GM18498 (cell line): ENCODE measurements at regions not wholly inside any gene's neighbourhood (a gene's known extent, or its start where the extent isn't known, plus 50 kb on each side); places are given as distances from the start of the nearest gene placed in this dataset.
"Not testable (repeated sequence)": the region's sequence is repeated elsewhere in the genome, so short reads cannot be mapped to it uniquely, and the experiment has no call there.

Source experiments
- ATAC-seq: cut with Tn5 transposase; IDR thresholded peaks from one replicate; pipeline ENCODE4 v1.9.1; 2021; ENCODE audit warnings: mild to moderate bottlenecking, moderate library complexity; ENCODE audit not compliant: unreplicated experiment

DNA sequence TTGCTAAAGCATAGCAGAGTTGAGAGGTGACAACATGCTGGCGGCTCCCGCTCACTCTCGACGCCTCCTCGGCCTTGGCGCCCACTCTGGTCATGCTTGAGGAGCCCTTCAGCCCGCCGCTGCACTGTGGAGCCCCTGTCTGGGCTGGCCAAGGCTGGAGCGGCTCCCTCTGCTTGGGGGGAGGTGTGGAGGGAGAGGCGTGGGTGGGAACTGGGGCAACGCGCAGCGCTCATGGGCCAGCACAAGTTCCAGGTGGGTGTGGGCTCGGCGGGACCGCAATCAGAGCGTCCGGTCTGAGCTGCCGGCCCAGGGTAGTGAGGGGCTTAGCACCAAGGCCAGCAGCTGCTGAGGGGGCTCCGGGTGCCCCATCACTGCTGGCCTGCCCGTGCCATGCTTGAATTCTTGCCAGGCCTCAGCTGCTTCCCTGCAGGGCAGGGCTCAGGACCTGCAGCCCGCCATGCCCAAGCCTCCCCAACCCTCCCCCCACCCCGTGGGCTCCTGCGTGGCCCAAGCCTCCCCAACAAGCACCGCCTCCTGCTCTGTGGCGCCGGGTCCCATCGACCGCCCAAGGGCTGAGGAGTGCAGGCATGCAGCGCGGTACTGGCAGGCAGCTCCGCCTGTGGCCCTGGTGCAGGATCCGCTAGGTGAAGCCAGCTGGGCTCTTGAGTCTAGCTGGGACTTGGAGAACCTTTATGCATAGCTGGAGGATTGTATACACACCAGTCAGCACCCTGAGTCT is 2052.8 kb upstream of the CELF4 start:
- ATAC-seq = no peak

- ATAC-seq = no peak
Measured at GRCh38 chr18:39611381-39612100, 2045.9 kb upstream of the CELF4 start.

DNA sequence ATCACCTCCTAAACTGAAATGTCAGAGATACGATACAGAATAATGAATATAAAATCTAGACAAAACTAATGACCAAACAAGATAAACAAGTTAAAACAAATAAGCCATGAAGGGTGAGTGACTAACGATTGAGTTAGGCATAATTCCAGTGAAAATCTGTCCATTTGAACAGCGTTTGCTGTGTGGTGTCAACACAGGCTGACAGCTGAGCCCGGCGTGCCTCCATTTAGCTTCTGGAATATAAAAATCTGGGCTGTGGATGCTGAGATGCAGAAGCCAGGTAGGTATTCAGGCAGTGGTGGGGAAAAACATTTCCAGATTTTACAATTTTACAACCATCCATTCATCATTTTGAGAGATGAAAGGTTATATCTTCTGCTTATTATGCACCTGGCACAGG is 2041.4 kb upstream of the CELF4 start:
- ATAC-seq = no peak

DNA sequence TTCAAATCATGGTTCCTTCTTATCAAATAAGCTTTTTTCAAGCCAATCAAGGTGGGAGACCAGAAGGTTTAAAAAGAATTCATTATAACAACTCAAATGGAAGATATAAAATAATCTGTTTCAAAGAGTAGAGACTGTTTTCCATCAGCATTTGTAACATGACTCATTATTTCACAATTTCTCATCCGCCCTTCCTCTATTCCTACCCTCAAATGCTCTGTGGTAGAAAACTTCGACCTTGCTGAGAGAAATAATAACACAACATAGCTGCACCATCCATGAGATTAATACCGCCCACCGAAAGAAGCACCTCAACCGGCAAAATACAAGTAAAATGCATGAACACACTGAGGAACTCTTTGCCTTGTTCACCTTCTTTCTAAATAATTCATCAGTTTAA is 2039.2 kb upstream of the CELF4 start:
- ATAC-seq = no peak

DNA sequence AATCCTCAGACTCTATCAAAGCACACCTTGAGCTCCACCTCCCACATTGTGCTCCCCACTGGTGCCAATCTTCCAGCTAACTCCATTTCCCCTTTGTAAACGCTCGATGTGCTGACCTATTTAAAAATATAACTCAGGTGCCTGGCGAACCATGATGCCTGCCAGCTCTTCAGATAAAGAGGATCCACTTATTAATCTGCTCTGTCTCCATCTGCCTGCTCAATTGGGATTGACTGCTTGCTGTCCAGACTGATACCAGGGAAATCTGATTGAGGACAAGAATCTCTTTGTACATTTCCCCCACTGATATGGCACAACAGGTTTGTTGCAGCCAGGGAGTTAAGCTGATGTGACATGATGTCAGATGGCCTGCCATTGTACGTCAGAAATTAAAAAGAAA is 2036.5 kb upstream of the CELF4 start:
- ATAC-seq = no peak

DNA sequence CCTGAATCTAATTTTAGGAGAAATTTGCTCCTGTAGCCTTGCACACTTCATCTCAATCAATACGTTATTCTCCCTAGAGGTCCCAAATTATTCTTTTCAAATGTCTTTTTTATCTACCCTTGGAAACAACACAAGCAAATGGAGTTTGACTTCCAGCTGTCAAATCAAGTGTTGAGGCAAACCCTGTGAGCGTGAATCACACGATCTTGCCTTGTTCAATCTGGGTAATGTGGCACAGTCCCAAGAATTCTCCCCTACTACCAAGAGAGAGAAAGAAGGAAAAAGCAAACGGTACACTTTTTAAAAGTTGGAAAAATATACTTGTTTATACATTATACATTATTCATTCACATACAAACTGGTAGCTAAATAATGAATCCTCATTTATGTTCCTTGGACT is 2035.3 kb upstream of the CELF4 start:
- no peak for ATAC-seq

GRCh38 chr18:39599251-39599650 is 2033.7 kb upstream of the CELF4 start:
- ATAC-seq = no peak

DNA sequence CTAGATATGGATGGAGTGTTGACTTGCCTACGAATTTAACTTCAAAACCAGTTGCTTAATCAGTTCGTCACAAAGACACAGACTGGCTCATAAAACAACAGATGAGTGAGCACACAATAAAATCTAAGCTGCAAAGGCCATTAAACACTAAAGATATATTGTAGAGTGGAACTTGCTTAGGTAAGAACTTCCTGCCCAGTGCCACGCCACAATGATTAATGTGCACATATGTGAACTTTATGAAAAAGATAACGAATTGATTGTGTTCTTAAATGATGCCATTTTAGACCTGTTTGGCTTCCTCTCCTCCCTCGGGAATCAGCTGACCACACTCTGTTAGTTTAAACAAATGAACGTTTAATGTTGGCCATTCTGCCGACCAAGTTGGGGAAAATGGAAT is 2031.3 kb upstream of the CELF4 start:
- no peak for ATAC-seq

DNA sequence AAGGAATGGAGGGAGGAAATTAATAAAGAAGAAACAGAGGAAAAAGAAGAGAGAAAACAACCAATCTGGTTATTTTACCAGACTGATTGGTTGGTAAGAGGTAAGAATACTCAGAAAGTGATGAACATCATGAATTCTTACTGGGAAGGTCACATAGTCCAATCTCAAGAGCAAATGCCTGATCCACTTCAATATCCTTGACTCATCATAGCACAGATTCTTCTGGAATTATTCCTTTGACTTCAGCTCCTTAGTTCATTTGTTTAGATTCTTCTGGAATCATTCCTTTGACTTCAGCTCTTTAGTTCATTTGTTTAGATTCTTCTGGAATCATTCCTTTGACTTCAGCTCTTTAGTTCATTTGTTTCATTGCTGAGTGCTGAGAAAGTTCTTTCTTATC is 2030.6 kb upstream of the CELF4 start:
- no peak for ATAC-seq

GRCh38 chr18:39594206-39594605 is 2028.6 kb upstream of the CELF4 start:
- ATAC-seq = no peak

DNA sequence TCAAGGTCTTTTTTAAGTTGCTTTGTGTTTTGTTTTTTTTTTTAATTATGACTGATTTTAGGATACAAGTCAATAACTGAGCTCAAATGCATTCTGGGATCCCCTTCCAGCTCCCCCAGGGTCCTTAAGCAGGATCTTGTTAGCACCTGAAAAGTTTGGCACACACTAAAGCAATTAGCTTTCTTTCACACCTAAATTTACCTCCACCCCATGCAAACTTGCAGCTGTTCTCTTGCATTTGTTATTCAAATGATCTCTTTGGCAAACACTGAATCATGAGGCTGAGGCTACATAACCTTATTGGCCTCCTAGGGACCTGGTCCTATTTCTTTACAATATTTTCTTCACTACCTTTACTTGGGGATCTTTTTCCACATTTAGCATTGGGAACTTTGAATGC is 2026.1 kb upstream of the CELF4 start:
- ATAC-seq = no peak

DNA sequence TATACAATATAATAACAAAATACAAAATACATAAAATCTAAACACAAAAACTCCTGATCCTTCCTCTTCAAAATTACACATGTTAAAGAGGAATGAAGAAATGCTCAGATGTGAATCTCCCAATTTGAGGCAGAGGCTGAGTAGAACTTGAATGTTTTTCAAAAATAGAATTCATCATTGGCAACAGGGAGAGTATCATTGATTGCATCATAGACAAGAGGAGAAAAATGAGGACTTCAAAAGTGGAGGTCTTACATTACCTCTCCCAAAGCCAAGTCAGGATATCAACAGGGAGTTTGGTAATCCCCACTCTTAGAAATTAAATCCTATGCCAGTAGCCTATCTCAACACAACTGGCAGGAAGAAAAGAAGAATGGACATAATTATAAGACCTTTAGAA is 2023.9 kb upstream of the CELF4 start:
- no peak for ATAC-seq

GRCh38 chr18:39587586-39587985 is 2022.0 kb upstream of the CELF4 start:
- no peak for ATAC-seq

- ATAC-seq = no peak
Measured at GRCh38 chr18:39586741-39587140, 2021.1 kb upstream of the CELF4 start.

- ATAC-seq = no peak
Measured at GRCh38 chr18:39574897-39575296, 2009.3 kb upstream of the CELF4 start.

GRCh38 chr18:39571511-39571910 is 2005.9 kb upstream of the CELF4 start:
- no peak for ATAC-seq

- not testable (repeated sequence) for ATAC-seq
Measured at GRCh38 chr18:39565551-39566230, 2000.1 kb upstream of the CELF4 start.

DNA sequence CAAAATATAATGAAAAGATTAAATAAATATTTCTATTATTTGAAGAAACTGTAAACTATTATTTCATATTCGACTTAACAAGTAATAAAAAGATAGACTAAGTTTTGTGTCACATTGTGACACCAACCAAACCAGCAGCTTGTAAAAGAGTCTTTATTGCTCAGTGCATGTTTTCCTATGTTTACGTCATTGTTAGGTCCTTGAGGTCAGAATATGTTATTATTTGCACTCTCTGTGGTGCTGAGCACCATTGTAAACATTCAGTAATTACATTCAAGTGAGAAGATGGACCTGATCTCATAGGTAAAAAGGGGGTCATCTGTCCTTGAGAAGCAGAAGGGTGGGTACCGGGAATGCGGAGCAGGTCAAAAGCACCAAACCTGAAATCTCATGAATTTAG is 1999.1 kb upstream of the CELF4 start:
- ATAC-seq = no peak

DNA sequence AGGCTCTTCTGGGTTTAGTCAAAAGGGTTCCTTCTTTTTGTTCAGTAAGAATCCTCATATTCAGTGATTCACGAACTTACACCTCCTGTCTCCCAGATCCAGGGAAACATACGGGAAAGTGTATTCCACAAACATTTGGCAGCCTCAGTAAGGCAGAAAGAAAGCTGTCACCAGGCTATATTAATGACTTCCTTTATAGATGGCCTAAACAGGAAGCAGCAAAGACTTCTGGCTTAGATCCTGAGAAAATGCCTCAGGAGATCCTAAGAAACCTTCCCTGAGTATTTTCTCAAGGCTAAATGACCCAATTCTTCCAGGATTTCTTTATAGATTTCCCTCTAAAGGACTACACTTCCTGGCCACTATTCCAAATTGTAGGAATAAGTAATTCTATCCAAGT is 1995.5 kb upstream of the CELF4 start:
- no peak for ATAC-seq

DNA sequence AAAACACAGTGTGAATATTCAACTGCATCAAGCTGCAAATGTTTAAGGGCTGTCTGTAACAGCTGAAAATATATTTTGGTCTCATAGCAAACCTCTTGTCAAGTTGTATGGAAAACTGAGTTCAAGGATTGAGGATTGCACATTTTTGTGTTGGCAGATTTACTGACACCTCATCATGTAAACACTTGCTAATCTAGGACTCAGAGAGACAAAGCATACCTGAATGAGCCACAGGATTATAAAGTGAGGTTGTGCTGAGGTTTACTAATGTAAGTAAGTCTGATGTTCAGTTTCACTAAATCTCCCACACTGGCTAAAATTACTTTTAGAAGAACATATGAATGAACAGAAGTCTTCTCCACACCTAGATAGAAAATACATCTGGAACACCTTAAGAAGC is 1993.1 kb upstream of the CELF4 start:
- ATAC-seq = no peak

DNA sequence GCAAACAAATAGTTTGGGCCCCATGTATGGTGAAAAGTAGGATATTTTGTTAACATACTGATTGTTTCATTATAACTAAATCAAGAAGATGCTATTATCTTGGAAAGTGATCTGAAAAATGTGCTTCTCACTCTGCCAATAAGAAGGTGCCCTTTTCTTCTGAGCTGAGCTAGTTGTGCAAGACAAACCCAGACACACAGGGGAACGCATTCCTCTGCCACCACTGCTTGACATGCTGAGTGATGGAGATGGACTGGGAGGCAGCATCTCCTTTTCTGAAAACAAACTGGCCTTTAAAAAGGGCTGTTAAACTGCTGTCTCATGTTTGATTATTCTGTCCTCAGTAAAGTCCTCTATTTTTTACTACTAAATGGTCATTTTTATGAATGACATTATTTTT is 1989.9 kb upstream of the CELF4 start:
- ATAC-seq = no peak

DNA sequence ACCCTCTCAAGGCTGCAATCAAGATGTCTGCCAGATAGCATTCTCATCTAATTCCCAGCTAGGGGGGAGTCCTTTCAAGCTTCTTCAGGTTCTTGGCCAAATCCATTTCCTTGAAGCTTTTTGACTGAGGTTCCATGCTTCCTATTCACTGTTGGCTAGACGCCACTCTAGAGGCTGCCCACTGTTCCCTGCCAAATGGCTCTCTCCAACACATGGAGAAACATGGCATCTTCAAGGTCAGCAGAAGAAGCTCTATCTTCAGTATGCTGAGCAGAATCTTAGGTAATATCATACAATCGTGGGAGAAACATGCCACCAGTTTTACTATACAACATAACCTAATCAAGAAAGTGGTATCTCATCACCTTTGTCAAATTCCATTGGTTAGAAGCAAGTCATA is 1985.1 kb upstream of the CELF4 start:
- ATAC-seq = no peak
